ENCODE measurements at regions not wholly inside any gene's neighbourhood (a gene's known extent, or its start where the extent isn't known, plus 50 kb on each side); places are given as distances from the start of the nearest gene placed in this dataset.

- Histone ChIP-seq H3F3A (ENCODE audit: low read depth) (no peaks in the 10 kb centered on the region), H3K27me3 (ENCODE audit: insufficient read depth, low read length, poor library complexity, severe bottlenecking) (no peaks in the 10 kb centered on the region), H2AFZ (ENCODE audit: low read length) (no peak overlapping the region), H3K4me3 (ENCODE audit: low read length, poor library complexity, severe bottlenecking) (no peak overlapping the region), H3K4me2 (ENCODE audit: low read depth, low read length, poor library complexity, severe bottlenecking) (no peak overlapping the region), H3K9me2 (replicated peaks; ENCODE audit: low read depth, low read length) (no peaks in the 10 kb centered on the region), H3K9ac (ENCODE audit: low read depth, low read length, poor library complexity, severe bottlenecking) (no peak overlapping the region), H4K20me1 (ENCODE audit: insufficient read depth, low read length, poor library complexity, severe bottlenecking) (no peaks in the 10 kb centered on the region), H3K9me3 (ENCODE audit: insufficient read depth, low read depth, low read length) (no peaks in the 10 kb centered on the region), H3K4me1 (ENCODE audit: insufficient read depth, low read length, poor library complexity, severe bottlenecking) (no peaks in the 10 kb centered on the region), H3K79me2 (ENCODE audit: insufficient read depth, low read length) (no peaks in the 10 kb centered on the region), H3K36me3 (ENCODE audit: insufficient read depth, low read length) (no peaks in the 10 kb centered on the region)
- TF ChIP-seq CTCF (conservative IDR thresholded peaks at IDR 0.05; ENCODE audit: low read length) (no peak), EZH2phosphoT487 (IDR thresholded peaks at IDR 0.05; ENCODE audit: borderline replicate concordance) (no peak)
Measured at GRCh38 chr4:117328333-117328732, 243.0 kb upstream of the TRAM1L1 start.

DNA sequence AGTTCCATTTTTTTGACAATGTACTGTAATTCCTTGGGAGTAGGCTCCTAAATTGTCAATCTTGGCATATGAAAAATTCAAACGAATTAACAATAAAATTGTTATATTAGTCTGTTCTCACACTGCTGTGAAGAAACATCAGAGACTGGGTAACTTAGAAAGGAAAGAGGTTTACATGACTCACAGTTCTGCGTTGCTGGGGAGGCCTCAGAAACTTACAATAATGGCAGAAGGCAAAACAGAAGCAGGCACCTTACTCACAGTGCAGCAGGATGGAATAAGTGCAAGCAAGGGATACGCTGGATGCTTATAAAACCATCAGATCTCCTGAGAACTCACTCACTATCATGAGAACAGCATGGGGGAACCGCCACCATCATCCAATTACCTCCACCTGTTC is 246.4 kb upstream of the TRAM1L1 start:
- TF ChIP-seq CTCF (conservative IDR thresholded peaks at IDR 0.05; ENCODE audit: low read length) (no peak), EZH2phosphoT487 (IDR thresholded peaks at IDR 0.05; ENCODE audit: borderline replicate concordance) (no peak)
- no peaks in the 10 kb centered on the region for H3K27me3 ChIP-seq (ENCODE audit: insufficient read depth, low read length, poor library complexity, severe bottlenecking)
- H3K9ac ChIP-seq (ENCODE audit: low read depth, low read length, poor library complexity, severe bottlenecking), result no peak overlapping the region
- no peak overlapping the region for H3K4me2 ChIP-seq (ENCODE audit: low read depth, low read length, poor library complexity, severe bottlenecking)
- H3K4me3 ChIP-seq (ENCODE audit: low read length, poor library complexity, severe bottlenecking), result no peak overlapping the region
- H3K36me3 ChIP-seq (ENCODE audit: insufficient read depth, low read length), result no peaks in the 10 kb centered on the region
- no peaks in the 10 kb centered on the region for H3K79me2 ChIP-seq (ENCODE audit: insufficient read depth, low read length)
- H2AFZ ChIP-seq (ENCODE audit: low read length), result no peak overlapping the region
- H4K20me1 ChIP-seq (ENCODE audit: insufficient read depth, low read length, poor library complexity, severe bottlenecking), result no peaks in the 10 kb centered on the region
- H3K9me3 ChIP-seq (ENCODE audit: insufficient read depth, low read depth, low read length), result no peaks in the 10 kb centered on the region
- no peaks in the 10 kb centered on the region for H3K4me1 ChIP-seq (ENCODE audit: insufficient read depth, low read length, poor library complexity, severe bottlenecking)
- H3K9me2 ChIP-seq (replicated peaks; ENCODE audit: low read depth, low read length), result no peaks in the 10 kb centered on the region
- H3F3A ChIP-seq (ENCODE audit: low read depth), result no peaks in the 10 kb centered on the region

- Histone ChIP-seq H3K9me2 (replicated peaks; ENCODE audit: low read depth, low read length) (no peaks in the 10 kb centered on the region), H3K4me1 (ENCODE audit: insufficient read depth, low read length, poor library complexity, severe bottlenecking) (no peaks in the 10 kb centered on the region), H3K27me3 (ENCODE audit: insufficient read depth, low read length, poor library complexity, severe bottlenecking) (no peaks in the 10 kb centered on the region), H2AFZ (ENCODE audit: low read length) (no peak overlapping the region), H3K4me2 (ENCODE audit: low read depth, low read length, poor library complexity, severe bottlenecking) (no peak overlapping the region), H4K20me1 (ENCODE audit: insufficient read depth, low read length, poor library complexity, severe bottlenecking) (no peaks in the 10 kb centered on the region), H3K9ac (ENCODE audit: low read depth, low read length, poor library complexity, severe bottlenecking) (no peak overlapping the region), H3K9me3 (ENCODE audit: insufficient read depth, low read depth, low read length) (no peaks in the 10 kb centered on the region), H3K4me3 (ENCODE audit: low read length, poor library complexity, severe bottlenecking) (no peak overlapping the region), H3F3A (ENCODE audit: low read depth) (no peaks in the 10 kb centered on the region), H3K79me2 (ENCODE audit: insufficient read depth, low read length) (no peaks in the 10 kb centered on the region), H3K36me3 (ENCODE audit: insufficient read depth, low read length) (no peaks in the 10 kb centered on the region)
- TF ChIP-seq CTCF (conservative IDR thresholded peaks at IDR 0.05; ENCODE audit: low read length), result no peak
- no peak for TF ChIP-seq EZH2phosphoT487 (IDR thresholded peaks at IDR 0.05; ENCODE audit: borderline replicate concordance)
Measured at GRCh38 chr4:117334451-117335188, 249.2 kb upstream of the TRAM1L1 start.
